Cardiac fibroblast (primary cell): ENCODE measurements at regions not wholly inside any gene's neighbourhood (a gene's known extent, or its start where the extent isn't known, plus 50 kb on each side); places are given as distances from the start of the nearest gene placed in this dataset.

Experiments used
- DNase-seq, 2 donors: peaks; one replicate each; pipeline versions ENCODE4 v3.0.0 to v3.0.0-alpha.2; 2010; ENCODE audit warnings: low read depth in 2 of 2
- H3K4me3 ChIP-seq, 2 donors: replicated peaks in 1 of 2; 1 replicate in 1 of 2; 2 replicates in 1 of 2; pipeline ENCODE4 v1.5.1; 2011; ENCODE audit warnings: low read depth in 2 of 2, low read length in 2 of 2, mild to moderate bottlenecking in 2 of 2, moderate library complexity in 1 of 2
- TF ChIP-seq, protein P1 (sequence below): IDR thresholded peaks from one replicate; pipeline ENCODE4 v1.5.1; 2011; ENCODE audit warnings: low read depth, mild to moderate bottlenecking, low read length, inconsistent platforms

DNA sequence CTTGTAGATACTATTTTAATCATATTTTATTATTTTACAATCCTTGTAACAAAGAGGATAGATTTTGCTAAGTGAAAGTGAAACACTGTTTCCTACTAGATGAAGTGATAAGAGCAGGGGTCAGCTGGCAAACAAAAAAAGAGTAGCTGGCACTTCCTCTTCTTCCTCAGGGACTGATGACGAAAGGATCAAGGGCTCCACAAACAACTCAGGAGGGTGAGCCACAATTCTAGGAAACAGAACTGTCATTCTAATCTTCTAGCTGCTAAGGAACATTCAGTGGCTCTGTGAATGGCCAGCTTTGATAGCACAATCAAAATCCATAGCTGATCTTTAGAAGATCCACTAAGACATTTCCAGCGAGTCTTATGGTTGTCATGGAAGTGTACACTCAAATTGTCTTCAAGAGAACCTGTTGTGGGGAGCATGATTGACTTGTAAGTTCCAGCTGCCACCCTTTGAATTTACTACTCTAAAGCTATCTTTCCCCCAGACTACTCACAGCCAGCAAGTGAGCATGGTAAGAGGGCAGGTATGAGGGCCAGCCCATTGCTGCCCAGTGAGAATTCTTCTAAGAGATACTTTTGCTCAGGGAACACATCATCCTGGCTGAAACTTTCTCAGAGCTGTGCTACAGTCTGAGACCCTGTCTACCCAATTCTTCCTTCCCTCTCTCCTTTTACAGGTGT, 275.7 kb upstream of the RASGEF1B start:
- no peak for DNase-seq
- TF ChIP-seq, protein P1, sequence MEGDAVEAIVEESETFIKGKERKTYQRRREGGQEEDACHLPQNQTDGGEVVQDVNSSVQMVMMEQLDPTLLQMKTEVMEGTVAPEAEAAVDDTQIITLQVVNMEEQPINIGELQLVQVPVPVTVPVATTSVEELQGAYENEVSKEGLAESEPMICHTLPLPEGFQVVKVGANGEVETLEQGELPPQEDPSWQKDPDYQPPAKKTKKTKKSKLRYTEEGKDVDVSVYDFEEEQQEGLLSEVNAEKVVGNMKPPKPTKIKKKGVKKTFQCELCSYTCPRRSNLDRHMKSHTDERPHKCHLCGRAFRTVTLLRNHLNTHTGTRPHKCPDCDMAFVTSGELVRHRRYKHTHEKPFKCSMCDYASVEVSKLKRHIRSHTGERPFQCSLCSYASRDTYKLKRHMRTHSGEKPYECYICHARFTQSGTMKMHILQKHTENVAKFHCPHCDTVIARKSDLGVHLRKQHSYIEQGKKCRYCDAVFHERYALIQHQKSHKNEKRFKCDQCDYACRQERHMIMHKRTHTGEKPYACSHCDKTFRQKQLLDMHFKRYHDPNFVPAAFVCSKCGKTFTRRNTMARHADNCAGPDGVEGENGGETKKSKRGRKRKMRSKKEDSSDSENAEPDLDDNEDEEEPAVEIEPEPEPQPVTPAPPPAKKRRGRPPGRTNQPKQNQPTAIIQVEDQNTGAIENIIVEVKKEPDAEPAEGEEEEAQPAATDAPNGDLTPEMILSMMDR: no peak

DNA sequence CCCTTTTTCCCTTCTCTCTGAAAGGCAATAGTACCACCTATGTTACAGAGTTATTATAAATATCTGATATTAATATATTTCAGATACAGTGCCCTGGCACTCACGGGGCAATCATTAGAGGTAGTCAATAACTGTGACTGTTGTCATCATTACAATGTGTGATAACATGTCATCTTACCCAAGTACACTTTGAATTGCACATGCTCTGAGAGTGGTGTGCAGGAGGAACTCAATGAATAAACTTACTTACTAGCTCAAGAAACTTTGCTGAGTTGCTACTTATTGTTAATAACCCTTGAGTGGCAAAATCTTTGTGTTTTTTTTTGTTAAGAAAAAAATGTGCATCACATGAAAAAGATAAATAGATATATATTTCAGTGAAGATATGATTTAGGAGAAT, 275.1 kb upstream of the RASGEF1B start:
- no peak for DNase-seq
- H3K4me3 ChIP-seq: no peak overlapping the region
- TF ChIP-seq, protein P1: no peak

More for the DNA sequence above, 275.7 kb upstream of the RASGEF1B start:
- H3K4me3 ChIP-seq: no peak overlapping the region

DNA sequence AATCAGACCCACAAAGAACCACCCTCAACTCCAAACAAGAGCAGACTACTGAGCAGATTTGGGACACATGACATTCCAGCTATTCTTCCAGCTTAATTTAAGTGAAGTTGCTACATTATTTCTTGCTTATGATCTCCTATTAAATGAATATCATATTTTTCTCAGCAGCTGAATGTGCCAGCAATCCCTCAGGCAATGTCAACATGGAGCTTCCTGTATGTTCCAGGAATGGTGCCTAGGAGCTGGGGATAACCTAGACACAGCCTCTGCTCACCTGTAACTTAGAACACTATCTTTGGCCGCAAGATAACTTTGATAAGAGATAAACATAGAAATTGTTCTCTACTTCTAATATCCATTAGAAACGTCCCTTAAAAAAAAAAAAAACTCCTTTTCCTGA, 274.4 kb upstream of the RASGEF1B start:
- H3K4me3 ChIP-seq: no peak overlapping the region
- TF ChIP-seq, protein P1: no peak
- no peak for DNase-seq

DNA sequence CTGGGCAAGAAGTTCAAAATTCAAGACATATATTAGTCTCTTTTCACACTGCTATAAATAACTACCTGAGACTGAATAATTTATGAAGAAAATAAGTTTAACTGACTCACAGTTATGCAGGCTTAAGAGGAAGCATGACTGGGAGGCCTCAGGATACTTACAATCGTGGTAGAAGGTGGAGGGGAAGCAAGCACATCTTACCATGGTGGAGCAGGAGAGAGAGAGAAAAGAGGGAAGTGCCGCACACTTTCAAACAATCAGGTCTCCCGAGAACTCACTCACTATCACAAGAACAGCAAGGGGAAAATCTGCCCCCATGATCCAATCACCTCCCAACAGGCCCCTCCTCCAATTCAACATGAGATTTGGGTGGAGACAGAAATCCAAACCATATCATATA, 273.3 kb upstream of the RASGEF1B start:
- TF ChIP-seq, protein P1: no peak
- no peak overlapping the region for H3K4me3 ChIP-seq
- DNase-seq: no peak

GRCh38 chr4:81743731-81744435, 272.2 kb upstream of the RASGEF1B start:
- TF ChIP-seq, protein P1: no peak
- no peak for DNase-seq
- no peak overlapping the region for H3K4me3 ChIP-seq

- no peak for DNase-seq
These were observed 268.8 kb upstream of the RASGEF1B start for GRCh38 chr4:81740487-81740886.

More at GRCh38 chr4:81740487-81740886, 268.8 kb upstream of the RASGEF1B start:
- no peak overlapping the region for H3K4me3 ChIP-seq
- TF ChIP-seq, protein P1: no peak
